Hepatocyte (in vitro differentiated cells): ENCODE measurements at regions not wholly inside any gene's neighbourhood (a gene's known extent, or its start where the extent isn't known, plus 50 kb on each side); places are given as distances from the start of the nearest gene placed in this dataset.

Experiments used
- EZH2 ChIP-seq: fragments of 200-600 bp; sonication (generic); IDR thresholded peaks from 2 replicates; pipeline ENCODE4 v1.6.1; 2016; ENCODE audit warnings: antibody characterized with exemption, mild to moderate bottlenecking, borderline replicate concordance
- TF ChIP-seq, protein P1 (sequence below): fragments of 200-600 bp; sonication (generic); IDR thresholded peaks from 2 replicates; pipeline ENCODE4 v1.5.1; 2016; ENCODE audit warnings: antibody characterized with exemption, mild to moderate bottlenecking; ENCODE audit not compliant: poor library complexity

DNA sequence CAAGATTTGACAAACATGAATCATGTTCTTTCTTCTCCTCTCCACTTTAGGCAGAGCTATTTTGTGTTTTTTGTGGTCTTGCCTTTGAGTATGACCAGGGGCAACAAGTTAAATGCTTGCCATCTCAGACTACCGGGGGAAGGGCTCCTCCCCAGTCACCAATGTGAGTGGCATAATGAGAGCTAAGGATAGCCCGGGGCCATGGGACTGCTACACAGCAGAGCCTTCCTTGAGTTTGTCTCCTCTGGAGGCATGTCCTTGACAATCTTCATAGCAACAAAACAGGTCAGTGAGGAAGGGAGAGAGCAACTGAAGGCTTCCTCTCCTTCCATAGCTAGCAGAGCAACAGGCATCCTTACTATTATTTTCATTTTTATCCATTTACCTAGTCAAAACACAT lies 299.3 kb downstream of the ENC1 start:
- TF ChIP-seq, protein P1, sequence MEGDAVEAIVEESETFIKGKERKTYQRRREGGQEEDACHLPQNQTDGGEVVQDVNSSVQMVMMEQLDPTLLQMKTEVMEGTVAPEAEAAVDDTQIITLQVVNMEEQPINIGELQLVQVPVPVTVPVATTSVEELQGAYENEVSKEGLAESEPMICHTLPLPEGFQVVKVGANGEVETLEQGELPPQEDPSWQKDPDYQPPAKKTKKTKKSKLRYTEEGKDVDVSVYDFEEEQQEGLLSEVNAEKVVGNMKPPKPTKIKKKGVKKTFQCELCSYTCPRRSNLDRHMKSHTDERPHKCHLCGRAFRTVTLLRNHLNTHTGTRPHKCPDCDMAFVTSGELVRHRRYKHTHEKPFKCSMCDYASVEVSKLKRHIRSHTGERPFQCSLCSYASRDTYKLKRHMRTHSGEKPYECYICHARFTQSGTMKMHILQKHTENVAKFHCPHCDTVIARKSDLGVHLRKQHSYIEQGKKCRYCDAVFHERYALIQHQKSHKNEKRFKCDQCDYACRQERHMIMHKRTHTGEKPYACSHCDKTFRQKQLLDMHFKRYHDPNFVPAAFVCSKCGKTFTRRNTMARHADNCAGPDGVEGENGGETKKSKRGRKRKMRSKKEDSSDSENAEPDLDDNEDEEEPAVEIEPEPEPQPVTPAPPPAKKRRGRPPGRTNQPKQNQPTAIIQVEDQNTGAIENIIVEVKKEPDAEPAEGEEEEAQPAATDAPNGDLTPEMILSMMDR: no peak
- TF ChIP-seq EZH2: no peak
